GM18907 (cell line): ENCODE measurements at regions not wholly inside any gene's neighbourhood (a gene's known extent, or its start where the extent isn't known, plus 50 kb on each side); places are given as distances from the start of the nearest gene placed in this dataset.
"Not testable (repeated sequence)": the region's sequence is repeated elsewhere in the genome, so short reads cannot be mapped to it uniquely, and the experiment has no call there.

ENCODE experiments used
- ATAC-seq: cut with Tn5 transposase; IDR thresholded peaks from one replicate; pipeline ENCODE4 v1.9.1; 2021; ENCODE audit warnings: mild to moderate bottlenecking, moderate library complexity; ENCODE audit not compliant: unreplicated experiment

GRCh38 chr4:105022811-105023667 lies 123.6 kb upstream of the TET2 start:
- no peak for ATAC-seq

- ATAC-seq, result no peak
Measured at GRCh38 chr4:105023668-105024055, 123.0 kb upstream of the TET2 start.

- no peak for ATAC-seq
Measured at GRCh38 chr4:105025263-105026017, 121.2 kb upstream of the TET2 start.

GRCh38 chr4:105036991-105037390 lies 109.7 kb upstream of the TET2 start:
- no peak for ATAC-seq

- no peak for ATAC-seq
Measured at GRCh38 chr4:105042451-105042850, 104.2 kb upstream of the TET2 start.

GRCh38 chr4:105050896-105051295 lies 95.8 kb upstream of the TET2 start:
- ATAC-seq, result no peak

- ATAC-seq, result peak; percentile 18
Measured at GRCh38 chr4:105057370-105058105, 89.1 kb upstream of the TET2 start.

- ATAC-seq, result no peak
Measured at GRCh38 chr4:105058177-105058812, 88.4 kb upstream of the TET2 start.

GRCh38 chr4:105059337-105059736 lies 87.3 kb upstream of the TET2 start:
- peak; percentile 29 for ATAC-seq

- peak; percentile 93 for ATAC-seq
Measured at GRCh38 chr4:105060628-105061027, 86.0 kb upstream of the TET2 start.

- ATAC-seq, result peak; percentile 33
Measured at GRCh38 chr4:105061136-105061696, 85.5 kb upstream of the TET2 start.

GRCh38 chr4:105061731-105062130 lies 84.9 kb upstream of the TET2 start:
- ATAC-seq, result no peak

GRCh38 chr4:105066401-105066800 lies 80.3 kb upstream of the TET2 start:
- ATAC-seq, result no peak

GRCh38 chr4:105067431-105067830 lies 79.2 kb upstream of the TET2 start:
- ATAC-seq, result no peak

GRCh38 chr4:105067946-105068345 lies 78.7 kb upstream of the TET2 start:
- ATAC-seq, result no peak

GRCh38 chr4:105068516-105068915 lies 78.2 kb upstream of the TET2 start:
- ATAC-seq, result no peak

- ATAC-seq, result not testable (repeated sequence)
Measured at GRCh38 chr4:105072095-105072494, 74.6 kb upstream of the TET2 start.

- no peak for ATAC-seq
Measured at GRCh38 chr4:105074097-105074496, 72.6 kb upstream of the TET2 start.

- ATAC-seq, result no peak
Measured at GRCh38 chr4:105075045-105075444, 71.6 kb upstream of the TET2 start.

GRCh38 chr4:105088110-105088879 lies 58.4 kb upstream of the TET2 start:
- no peak for ATAC-seq
